Right lobe of liver (tissue), 6 donors: ENCODE measurements at regions not wholly inside any gene's neighbourhood (a gene's known extent, or its start where the extent isn't known, plus 50 kb on each side); places are given as distances from the start of the nearest gene placed in this dataset.

Source experiments
- ATAC-seq, 4 donors: fragments of 200-7000 bp; cut with Tn5 transposase; one replicate each; pipeline ENCODE4 v1.9.1; 2020; ENCODE audit warnings: mild to moderate bottlenecking in 4 of 4, moderate library complexity in 4 of 4
- DNase-seq, 3 donors: peaks; one replicate each; pipeline ENCODE4 v3.0.0-alpha.2; 2020
- H3K27ac ChIP-seq, 3 donors: fragments of 200-600 bp; one replicate each; pipeline ENCODE4 v1.8.0; 2022
- H3K27me3 ChIP-seq, 2 donors: fragments of 200-600 bp; one replicate each; pipeline ENCODE4 v1.8.0; 2022
- H3K36me3 ChIP-seq, 4 donors: fragments of 200-600 bp; sonication (generic) in 1 of 4; one replicate each; pipeline versions ENCODE4 v1.5.1 to v1.8.0; 2017 to 2022; ENCODE audit warnings: control low read depth in 1 of 4
- H3K4me1 ChIP-seq, 4 donors: fragments of 200-600 bp; sonication (generic) in 1 of 4; one replicate each; pipeline versions ENCODE4 v1.5.1 to v1.8.0; 2017 to 2022; ENCODE audit warnings: control low read depth in 1 of 4
- H3K4me3 ChIP-seq, 3 donors: fragments of 200-600 bp; one replicate each; pipeline ENCODE4 v1.8.0; 2022
- H3K9me3 ChIP-seq, 4 donors: fragments of 200-600 bp; sonication (generic) in 1 of 4; one replicate each; pipeline versions ENCODE4 v1.5.1 to v1.8.0; 2017 to 2022; ENCODE audit warnings: control low read depth in 1 of 4
- CTCF ChIP-seq, 4 donors: fragments of 200-600 bp in 3 of 4; fragments of 450-650 bp in 1 of 4; IDR thresholded peaks; one replicate each; pipeline versions ENCODE4 v1.5.1 to v1.8.0; 2016 to 2022; ENCODE audit warnings: antibody characterized with exemption in 4 of 4, mild to moderate bottlenecking in 2 of 4
- POLR2A ChIP-seq: fragments of 450-650 bp; IDR thresholded peaks from one replicate; pipeline ENCODE4 v1.6.1; 2017; ENCODE audit warnings: antibody characterized with exemption, mild to moderate bottlenecking
- WGBS: methylation state at CpG from one replicate; pipeline ENCODE4 v1.1.6; 2018; ENCODE audit warnings: low coverage, low lambda C conversion rate; ENCODE audit not compliant: insufficient coverage; ENCODE audit errors: missing lambda C conversion rate; 5-methylcytosine and 5-hydroxymethylcytosine counted together
- intact Hi-C, 2 donors: fragments of 100-400 bp; cut with DNase I; formaldehyde crosslinking; loops; one replicate each; pipeline versions ENCODE4 v1.11.2 to v1.14.1; 2022
- donor health status: DM: no; HTN: yes; CAD: no.
- donor health status: DM: no; HTN: no; CAD: no.
- donor health status: DM: no; HTN: no; CAD: no.
- donor health status: DM: no; HTN: yes; CAD: no.
- donor health status: DM: no; HTN: yes; CAD: no.

- intact Hi-C loops, result no loop called here
- no peak overlapping the region for H3K27ac ChIP-seq
- H3K36me3 ChIP-seq, result no peaks in the 10 kb centered on the region
- no peaks in the 10 kb centered on the region for H3K27me3 ChIP-seq
- ATAC-seq (no peak), DNase-seq (no peak)
- H3K4me1 ChIP-seq, result no peaks in the 10 kb centered on the region
- TF ChIP-seq CTCF (IDR thresholded peaks at IDR 0.05) (no peak), POLR2A (no peak)
- H3K4me3 ChIP-seq, result no peak overlapping the region
- H3K9me3 ChIP-seq, result no peaks in the 10 kb centered on the region
These were observed 68.3 kb upstream of the DAZL start for GRCh38 chr3:16673530-16673929.

GRCh38 chr3:16675805-16676204, 70.6 kb upstream of the DAZL start:
- Histone ChIP-seq H3K4me3 (no peak overlapping the region), H3K4me1 (no peaks in the 10 kb centered on the region), H3K36me3 (no peaks in the 10 kb centered on the region), H3K27me3 (no peaks in the 10 kb centered on the region), H3K9me3 (no peaks in the 10 kb centered on the region), H3K27ac (no peak overlapping the region)
- ATAC-seq (no peak), DNase-seq (no peak)
- TF ChIP-seq POLR2A (no peak), CTCF (IDR thresholded peaks at IDR 0.05) (no peak)
- intact Hi-C loops, result no loop called here

GRCh38 chr3:16686679-16687078, 81.5 kb upstream of the DAZL start:
- intact Hi-C loops, result no loop called here
- no peak for TF ChIP-seq CTCF (IDR thresholded peaks at IDR 0.05)
- TF ChIP-seq POLR2A, result no peak

GRCh38 chr3:16687221-16687620, 82.0 kb upstream of the DAZL start:
- Histone ChIP-seq H3K9me3 (no peaks in the 10 kb centered on the region), H3K27me3 (no peaks in the 10 kb centered on the region), H3K36me3 (no peaks in the 10 kb centered on the region), H3K4me3 (no peak overlapping the region), H3K4me1 (no peaks in the 10 kb centered on the region), H3K27ac (no peak overlapping the region)
- intact Hi-C loops, result no loop called here
- ATAC-seq (no peak), DNase-seq (no peak)
- TF ChIP-seq POLR2A, result no peak

More at GRCh38 chr3:16686679-16687078, 81.5 kb upstream of the DAZL start:
- Histone ChIP-seq H3K36me3 (no peaks in the 10 kb centered on the region), H3K27ac (no peak overlapping the region), H3K9me3 (no peaks in the 10 kb centered on the region), H3K27me3 (no peaks in the 10 kb centered on the region), H3K4me3 (no peak overlapping the region), H3K4me1 (no peaks in the 10 kb centered on the region)
- WGBS, result no CpG with 5 or more reads among the region's 3 CpGs
- DNase-seq, result no peak
- ATAC-seq, result no peak

- no peak for DNase-seq
- ATAC-seq, result no peak
- no peaks in the 10 kb centered on the region for H3K36me3 ChIP-seq
- no peaks in the 10 kb centered on the region for H3K27me3 ChIP-seq
- intact Hi-C loops, result no loop called here
- TF ChIP-seq POLR2A (no peak), CTCF (IDR thresholded peaks at IDR 0.05) (no peak)
- H3K9me3 ChIP-seq, result no peaks in the 10 kb centered on the region
- H3K4me1 ChIP-seq, result no peaks in the 10 kb centered on the region
- 71% methylated on average over 8 of the region's 8 CpGs for WGBS
- H3K4me3 ChIP-seq, result no peak overlapping the region
- no peak overlapping the region for H3K27ac ChIP-seq
These were observed 87.5 kb upstream of the DAZL start for GRCh38 chr3:16692486-16693344.
